Gastrocnemius medialis (tissue), 4 donors: ENCODE measurements at regions not wholly inside any gene's neighbourhood (a gene's known extent, or its start where the extent isn't known, plus 50 kb on each side); places are given as distances from the start of the nearest gene placed in this dataset.

Experiments used
- ATAC-seq, 2 donors: fragments of 150-250 bp; one replicate each; pipeline ENCODE4 v1.9.1; 2016
- DNase-seq, 2 donors: peaks; one replicate each; pipeline ENCODE4 v3.0.0-alpha.2; 2019
- H3K27ac ChIP-seq, 4 donors: fragments of 200-600 bp; sonication (generic); 1 replicate in 1 of 4; 2 replicates in 3 of 4; pipeline ENCODE4 v1.5.1; 2016 to 2018; ENCODE audit warnings: mild to moderate bottlenecking in 2 of 4, moderate library complexity in 1 of 4
- H3K27me3 ChIP-seq, 3 donors: fragments of 200-600 bp; sonication (generic) in 2 of 3; 1 replicate in 1 of 3; 2 replicates in 2 of 3; pipeline versions ENCODE4 v1.5.1 to v1.6.0; 2016 to 2019; ENCODE audit warnings: mild to moderate bottlenecking in 1 of 3, moderate library complexity in 1 of 3
- H3K36me3 ChIP-seq, 2 donors: fragments of 200-600 bp; sonication (generic) in 1 of 2; one replicate each; pipeline ENCODE4 v1.5.1; 2017 to 2018
- H3K4me1 ChIP-seq, 2 donors: fragments of 200-600 bp; sonication (generic) in 1 of 2; one replicate each; pipeline ENCODE4 v1.5.1; 2016 to 2017; ENCODE audit warnings: mild to moderate bottlenecking in 2 of 2
- H3K4me3 ChIP-seq, 4 donors: fragments of 200-600 bp; sonication (generic) in 3 of 4; 1 replicate in 1 of 4; 2 replicates in 3 of 4; pipeline ENCODE4 v1.5.1; 2016 to 2019; ENCODE audit warnings: mild to moderate bottlenecking in 2 of 4
- H3K9me3 ChIP-seq, 3 donors: fragments of 200-600 bp; sonication (generic) in 2 of 3; 1 replicate in 1 of 3; 2 replicates in 2 of 3; pipeline ENCODE4 v1.5.1; 2016 to 2019
- CTCF ChIP-seq, 5 experiments: fragments of 450-650 bp in 3 of 5; fragments of 200-600 bp in 2 of 5; sonication (generic) in 2 of 5; IDR thresholded peaks in 4 of 5; conservative IDR thresholded peaks in 1 of 5; 1 replicate in 4 of 5; 2 replicates in 1 of 5; pipeline ENCODE4 v1.5.1; 2016 to 2019; ENCODE audit warnings: antibody characterized with exemption in 5 of 5, mild to moderate bottlenecking in 3 of 5, moderate library complexity in 3 of 5
- POLR2A ChIP-seq, 2 donors: fragments of 450-650 bp; IDR thresholded peaks; one replicate each; pipeline ENCODE4 v1.6.1; 2017; ENCODE audit warnings: antibody characterized with exemption in 2 of 2, mild to moderate bottlenecking in 2 of 2, moderate library complexity in 2 of 2
- in situ Hi-C, 4 donors: fragments of 200-750 bp; cut with MboI; loops; one replicate each; pipeline versions ENCODE4 v1.15.0 to v1.8.0; 2017; ENCODE audit warnings: low sequenced_read_pairs in 4 of 4
- intact Hi-C: fragments of 100-400 bp; cut with DNase I; formaldehyde crosslinking; loops from one replicate; pipeline ENCODE4 v1.15.1; 2023; ENCODE audit warnings: low total_unique reads

GRCh38 chr12:114512351-114512750 lies 106.4 kb upstream of the TBX5 start:
- in situ Hi-C loops (loop anchor here in 3 of 4 donors (10.0 kb wide), 1 partner anchor 548 kb away; the partner anchor contains the start of gene RBM19 (in 3 of the 3)), intact Hi-C loops (no loop called here)
- TF ChIP-seq POLR2A (IDR thresholded peaks at IDR 0.05) (no peak), CTCF (IDR thresholded peaks at IDR 0.05 in 4 of 5, conservative IDR thresholded peaks at IDR 0.05 in 1 of 5) (no peak)
- Histone ChIP-seq H3K4me3 (no peak overlapping the region), H3K9me3 (no peaks in the 10 kb centered on the region), H3K36me3 (no peaks in the 10 kb centered on the region), H3K4me1 (no peaks in the 10 kb centered on the region), H3K27me3 (no peaks in the 10 kb centered on the region), H3K27ac (no peak overlapping the region)
- no peak for ATAC-seq
- no peak for DNase-seq

GRCh38 chr12:114508529-114509129 lies 102.7 kb upstream of the TBX5 start:
- peaks cover 0 to 2% (median 0%) of the 10 kb centered on the region in 3 donors for H3K27me3 ChIP-seq
- in situ Hi-C loops (loop anchor here in 2 of 4 donors (10.0 kb wide), 2 partner anchors 524 to 534 kb away; no protein-coding TSS in a partner anchor), intact Hi-C loops (loop anchor here (5.0 kb wide), 1 partner anchor 526 kb away; no protein-coding TSS in a partner anchor)
- H3K9me3 ChIP-seq = no peaks in the 10 kb centered on the region
- no peak overlapping the region for H3K27ac ChIP-seq
- DNase-seq (peak; percentile 32 to 51), ATAC-seq (peak in 1 of 2 donors; percentile 60)
- peak; percentile 38 to 70 (median 57) for TF ChIP-seq CTCF (IDR thresholded peaks at IDR 0.05 in 4 of 5, conservative IDR thresholded peaks at IDR 0.05 in 1 of 5)
- TF ChIP-seq POLR2A (IDR thresholded peaks at IDR 0.05) = no peak
- no peaks in the 10 kb centered on the region for H3K4me1 ChIP-seq
- H3K36me3 ChIP-seq = no peaks in the 10 kb centered on the region
- no peak overlapping the region for H3K4me3 ChIP-seq

- no peaks in the 10 kb centered on the region for H3K9me3 ChIP-seq
- peaks cover 0 to 8% (median 2%) of the 10 kb centered on the region in 3 donors for H3K27me3 ChIP-seq
- intact Hi-C loops (loop anchor here (5.0 kb wide), 1 partner anchor 524 kb away; no protein-coding TSS in a partner anchor), in situ Hi-C loops (loop anchor here in 2 of 4 donors (10.0 kb wide), 2 partner anchors 522 to 532 kb away; no protein-coding TSS in a partner anchor)
- no peaks in the 10 kb centered on the region for H3K36me3 ChIP-seq
- ATAC-seq (no peak), DNase-seq (no peak)
- no peak overlapping the region for H3K4me3 ChIP-seq
- no peak overlapping the region for H3K27ac ChIP-seq
- no peaks in the 10 kb centered on the region for H3K4me1 ChIP-seq
- TF ChIP-seq POLR2A (IDR thresholded peaks at IDR 0.05) = no peak
- no peak for TF ChIP-seq CTCF (IDR thresholded peaks at IDR 0.05 in 4 of 5, conservative IDR thresholded peaks at IDR 0.05 in 1 of 5)
Observed at GRCh38 chr12:114506651-114507050, 100.7 kb upstream of the TBX5 start.

GRCh38 chr12:114504311-114504710 lies 98.4 kb upstream of the TBX5 start:
- DNase-seq (no peak), ATAC-seq (no peak)
- TF ChIP-seq POLR2A (IDR thresholded peaks at IDR 0.05) = no peak
- TF ChIP-seq CTCF (IDR thresholded peaks at IDR 0.05 in 4 of 5, conservative IDR thresholded peaks at IDR 0.05 in 1 of 5) = no peak
- Histone ChIP-seq H3K27me3 (peaks cover 0 to 15% (median 9%) of the 10 kb centered on the region in 3 donors), H3K36me3 (no peaks in the 10 kb centered on the region), H3K4me1 (no peaks in the 10 kb centered on the region), H3K9me3 (no peaks in the 10 kb centered on the region), H3K4me3 (no peak overlapping the region), H3K27ac (no peak overlapping the region)
- intact Hi-C loops (no loop called here), in situ Hi-C loops (loop anchor here in 2 of 4 donors (10.0 kb wide), 2 partner anchors 520 to 530 kb away; no protein-coding TSS in a partner anchor)
